ENCODE measurements at regions not wholly inside any gene's neighbourhood (a gene's known extent, or its start where the extent isn't known, plus 50 kb on each side); places are given as distances from the start of the nearest gene placed in this dataset.

DNA sequence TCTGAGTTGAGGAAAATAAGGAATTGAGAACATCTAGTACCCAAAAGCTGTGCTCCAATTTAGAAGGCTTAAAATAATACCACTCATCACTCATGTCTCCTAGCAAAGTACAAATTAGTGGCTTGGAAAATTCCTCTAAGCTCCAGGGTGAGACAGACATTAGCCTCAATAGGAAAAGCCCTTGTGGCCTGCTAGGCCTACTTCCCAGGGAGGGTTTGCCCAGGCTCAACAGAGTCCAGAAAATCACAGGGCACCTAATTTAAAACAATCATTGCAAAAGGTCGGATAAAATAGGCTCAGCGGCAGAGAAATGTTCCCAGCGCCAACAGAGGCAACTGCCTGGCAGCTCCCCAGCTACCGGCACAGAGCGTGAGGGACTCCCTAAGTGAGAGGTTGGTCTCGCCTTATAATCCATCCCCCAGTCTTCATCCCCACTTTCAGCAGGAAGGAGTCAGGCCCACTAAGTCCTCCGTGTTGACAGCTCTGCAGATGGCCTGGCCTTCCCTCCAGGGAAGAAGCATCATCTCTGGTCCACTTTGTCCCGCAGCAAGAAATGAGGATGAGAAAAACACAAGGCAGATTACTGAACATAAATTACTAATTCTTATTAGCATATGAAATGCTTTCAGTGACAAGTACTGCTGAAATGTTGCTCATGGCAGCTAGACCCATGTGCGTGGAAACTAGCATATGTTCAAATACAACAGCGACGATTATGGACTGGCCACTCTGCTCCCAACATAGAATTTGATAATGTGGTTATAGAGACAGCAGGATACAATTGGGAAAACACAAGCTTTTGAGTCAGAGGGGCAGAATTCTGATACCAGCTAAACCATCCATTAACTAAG is 1177.7 kb upstream of the AUTS2 start (continued):
- TF ChIP-seq, protein P1, sequence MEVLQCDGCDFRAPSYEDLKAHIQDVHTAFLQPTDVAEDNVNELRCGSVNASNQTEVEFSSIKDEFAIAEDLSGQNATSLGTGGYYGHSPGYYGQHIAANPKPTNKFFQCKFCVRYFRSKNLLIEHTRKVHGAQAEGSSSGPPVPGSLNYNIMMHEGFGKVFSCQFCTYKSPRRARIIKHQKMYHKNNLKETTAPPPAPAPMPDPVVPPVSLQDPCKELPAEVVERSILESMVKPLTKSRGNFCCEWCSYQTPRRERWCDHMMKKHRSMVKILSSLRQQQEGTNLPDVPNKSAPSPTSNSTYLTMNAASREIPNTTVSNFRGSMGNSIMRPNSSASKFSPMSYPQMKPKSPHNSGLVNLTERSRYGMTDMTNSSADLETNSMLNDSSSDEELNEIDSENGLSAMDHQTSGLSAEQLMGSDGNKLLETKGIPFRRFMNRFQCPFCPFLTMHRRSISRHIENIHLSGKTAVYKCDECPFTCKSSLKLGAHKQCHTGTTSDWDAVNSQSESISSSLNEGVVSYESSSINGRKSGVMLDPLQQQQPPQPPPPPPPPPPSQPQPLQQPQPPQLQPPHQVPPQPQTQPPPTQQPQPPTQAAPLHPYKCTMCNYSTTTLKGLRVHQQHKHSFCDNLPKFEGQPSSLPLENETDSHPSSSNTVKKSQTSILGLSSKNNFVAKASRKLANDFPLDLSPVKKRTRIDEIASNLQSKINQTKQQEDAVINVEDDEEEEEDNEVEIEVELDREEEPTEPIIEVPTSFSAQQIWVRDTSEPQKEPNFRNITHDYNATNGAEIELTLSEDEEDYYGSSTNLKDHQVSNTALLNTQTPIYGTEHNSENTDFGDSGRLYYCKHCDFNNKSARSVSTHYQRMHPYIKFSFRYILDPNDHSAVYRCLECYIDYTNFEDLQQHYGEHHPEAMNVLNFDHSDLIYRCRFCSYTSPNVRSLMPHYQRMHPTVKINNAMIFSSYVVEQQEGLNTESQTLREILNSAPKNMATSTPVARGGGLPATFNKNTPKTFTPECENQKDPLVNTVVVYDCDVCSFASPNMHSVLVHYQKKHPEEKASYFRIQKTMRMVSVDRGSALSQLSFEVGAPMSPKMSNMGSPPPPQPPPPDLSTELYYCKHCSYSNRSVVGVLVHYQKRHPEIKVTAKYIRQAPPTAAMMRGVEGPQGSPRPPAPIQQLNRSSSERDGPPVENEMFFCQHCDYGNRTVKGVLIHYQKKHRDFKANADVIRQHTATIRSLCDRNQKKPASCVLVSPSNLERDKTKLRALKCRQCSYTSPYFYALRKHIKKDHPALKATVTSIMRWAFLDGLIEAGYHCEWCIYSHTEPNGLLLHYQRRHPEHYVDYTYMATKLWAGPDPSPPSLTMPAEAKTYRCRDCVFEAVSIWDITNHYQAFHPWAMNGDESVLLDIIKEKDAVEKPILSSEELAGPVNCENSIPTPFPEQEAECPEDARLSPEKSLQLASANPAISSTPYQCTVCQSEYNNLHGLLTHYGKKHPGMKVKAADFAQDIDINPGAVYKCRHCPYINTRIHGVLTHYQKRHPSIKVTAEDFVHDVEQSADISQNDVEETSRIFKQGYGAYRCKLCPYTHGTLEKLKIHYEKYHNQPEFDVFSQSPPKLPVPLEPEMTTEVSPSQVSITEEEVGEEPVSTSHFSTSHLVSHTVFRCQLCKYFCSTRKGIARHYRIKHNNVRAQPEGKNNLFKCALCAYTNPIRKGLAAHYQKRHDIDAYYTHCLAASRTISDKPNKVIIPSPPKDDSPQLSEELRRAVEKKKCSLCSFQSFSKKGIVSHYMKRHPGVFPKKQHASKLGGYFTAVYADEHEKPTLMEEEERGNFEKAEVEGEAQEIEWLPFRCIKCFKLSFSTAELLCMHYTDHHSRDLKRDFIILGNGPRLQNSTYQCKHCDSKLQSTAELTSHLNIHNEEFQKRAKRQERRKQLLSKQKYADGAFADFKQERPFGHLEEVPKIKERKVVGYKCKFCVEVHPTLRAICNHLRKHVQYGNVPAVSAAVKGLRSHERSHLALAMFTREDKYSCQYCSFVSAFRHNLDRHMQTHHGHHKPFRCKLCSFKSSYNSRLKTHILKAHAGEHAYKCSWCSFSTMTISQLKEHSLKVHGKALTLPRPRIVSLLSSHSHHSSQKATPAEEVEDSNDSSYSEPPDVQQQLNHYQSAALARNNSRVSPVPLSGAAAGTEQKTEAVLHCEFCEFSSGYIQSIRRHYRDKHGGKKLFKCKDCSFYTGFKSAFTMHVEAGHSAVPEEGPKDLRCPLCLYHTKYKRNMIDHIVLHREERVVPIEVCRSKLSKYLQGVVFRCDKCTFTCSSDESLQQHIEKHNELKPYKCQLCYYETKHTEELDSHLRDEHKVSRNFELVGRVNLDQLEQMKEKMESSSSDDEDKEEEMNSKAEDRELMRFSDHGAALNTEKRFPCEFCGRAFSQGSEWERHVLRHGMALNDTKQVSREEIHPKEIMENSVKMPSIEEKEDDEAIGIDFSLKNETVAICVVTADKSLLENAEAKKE (CRISPR knock-in tag; IDR thresholded peaks at IDR 0.05): no peak
- TF ChIP-seq CREB1 (CRISPR knock-in tag; IDR thresholded peaks at IDR 0.05; ENCODE audit: low read depth) (no peak), ZNF331 (CRISPR knock-in tag; IDR thresholded peaks at IDR 0.05; ENCODE audit: low read depth) (no peak), EZH2 (IDR thresholded peaks at IDR 0.05; ENCODE audit: low read depth, unreplicated experiment) (no peak)
- TF ChIP-seq, protein P2, sequence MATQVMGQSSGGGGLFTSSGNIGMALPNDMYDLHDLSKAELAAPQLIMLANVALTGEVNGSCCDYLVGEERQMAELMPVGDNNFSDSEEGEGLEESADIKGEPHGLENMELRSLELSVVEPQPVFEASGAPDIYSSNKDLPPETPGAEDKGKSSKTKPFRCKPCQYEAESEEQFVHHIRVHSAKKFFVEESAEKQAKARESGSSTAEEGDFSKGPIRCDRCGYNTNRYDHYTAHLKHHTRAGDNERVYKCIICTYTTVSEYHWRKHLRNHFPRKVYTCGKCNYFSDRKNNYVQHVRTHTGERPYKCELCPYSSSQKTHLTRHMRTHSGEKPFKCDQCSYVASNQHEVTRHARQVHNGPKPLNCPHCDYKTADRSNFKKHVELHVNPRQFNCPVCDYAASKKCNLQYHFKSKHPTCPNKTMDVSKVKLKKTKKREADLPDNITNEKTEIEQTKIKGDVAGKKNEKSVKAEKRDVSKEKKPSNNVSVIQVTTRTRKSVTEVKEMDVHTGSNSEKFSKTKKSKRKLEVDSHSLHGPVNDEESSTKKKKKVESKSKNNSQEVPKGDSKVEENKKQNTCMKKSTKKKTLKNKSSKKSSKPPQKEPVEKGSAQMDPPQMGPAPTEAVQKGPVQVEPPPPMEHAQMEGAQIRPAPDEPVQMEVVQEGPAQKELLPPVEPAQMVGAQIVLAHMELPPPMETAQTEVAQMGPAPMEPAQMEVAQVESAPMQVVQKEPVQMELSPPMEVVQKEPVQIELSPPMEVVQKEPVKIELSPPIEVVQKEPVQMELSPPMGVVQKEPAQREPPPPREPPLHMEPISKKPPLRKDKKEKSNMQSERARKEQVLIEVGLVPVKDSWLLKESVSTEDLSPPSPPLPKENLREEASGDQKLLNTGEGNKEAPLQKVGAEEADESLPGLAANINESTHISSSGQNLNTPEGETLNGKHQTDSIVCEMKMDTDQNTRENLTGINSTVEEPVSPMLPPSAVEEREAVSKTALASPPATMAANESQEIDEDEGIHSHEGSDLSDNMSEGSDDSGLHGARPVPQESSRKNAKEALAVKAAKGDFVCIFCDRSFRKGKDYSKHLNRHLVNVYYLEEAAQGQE (IDR thresholded peaks at IDR 0.05; ENCODE audit: unreplicated experiment): no peak
